Activated T-cell treated with anti-CD3 and anti-CD28 coated beads for 24 hours (primary cell): ENCODE measurements at regions not wholly inside any gene's neighbourhood (a gene's known extent, or its start where the extent isn't known, plus 50 kb on each side); places are given as distances from the start of the nearest gene placed in this dataset.

ENCODE experiments used
- DNase-seq: peaks from one replicate; pipeline ENCODE4 v3.0.0-alpha.2; 2020; ENCODE audit warnings: low read depth

DNA sequence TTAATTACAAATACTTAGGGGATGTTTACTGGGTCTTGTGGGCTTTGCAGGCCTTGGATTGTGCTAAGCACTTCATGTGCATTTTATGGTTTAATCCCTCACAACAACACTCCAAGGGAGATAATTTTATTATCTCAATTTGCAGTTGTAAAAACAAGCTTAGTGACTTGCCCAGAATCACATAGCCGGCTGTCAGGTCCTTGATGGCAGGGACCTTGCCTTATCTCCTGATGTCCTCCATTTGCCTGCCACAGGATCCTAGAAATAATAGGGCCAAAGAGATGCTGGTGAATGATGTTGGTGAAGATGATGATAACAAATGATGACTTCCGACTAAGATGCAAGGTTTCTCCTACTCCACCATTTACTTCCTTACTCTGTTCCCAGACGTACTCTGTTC, 385.4 kb downstream of the TMEM135 start:
- no peak for DNase-seq

- no peak for DNase-seq
Observed at GRCh38 chr11:87422566-87422965, 384.8 kb downstream of the TMEM135 start.

DNA sequence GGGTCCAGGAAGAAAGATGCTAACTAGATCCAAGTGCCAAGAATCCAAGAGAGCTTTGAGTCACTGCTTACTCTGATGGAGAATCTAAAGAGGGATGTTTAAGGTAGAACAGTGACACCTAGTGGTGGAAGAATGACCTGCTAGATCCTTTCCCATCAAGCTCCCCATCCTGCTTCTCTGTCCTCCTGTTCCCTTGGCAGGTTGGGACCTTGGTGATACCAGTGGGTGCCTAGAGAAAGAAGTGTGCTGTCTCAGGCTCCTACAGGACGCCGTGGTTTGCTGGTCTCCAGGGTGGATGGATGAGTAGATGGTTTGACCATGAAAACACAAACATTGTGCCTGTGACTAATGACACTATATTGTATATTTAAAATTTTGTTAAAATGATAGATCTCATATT, 383.7 kb downstream of the TMEM135 start:
- peak; percentile 5 for DNase-seq

GRCh38 chr11:87417951-87418350, 380.2 kb downstream of the TMEM135 start:
- no peak for DNase-seq

GRCh38 chr11:87405843-87406242, 368.1 kb downstream of the TMEM135 start:
- no peak for DNase-seq

DNA sequence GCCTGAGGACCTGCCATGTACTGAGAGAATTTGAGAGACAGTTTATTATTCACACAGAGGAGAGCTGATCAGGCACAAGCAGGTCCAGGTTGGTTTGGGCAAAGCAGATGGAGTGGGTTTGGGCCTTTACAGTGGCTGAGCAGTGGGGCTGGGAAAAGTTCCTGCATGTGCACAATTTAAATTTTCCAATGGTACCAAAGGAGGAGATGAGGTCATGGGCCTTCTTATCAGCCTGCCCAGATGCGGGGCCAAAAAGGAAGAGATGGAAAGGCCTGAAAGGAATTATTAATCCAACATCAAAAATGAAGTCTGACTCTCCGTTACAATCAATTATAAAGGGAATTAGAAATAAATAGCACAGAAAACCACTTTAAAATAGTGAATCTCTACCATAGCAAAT, 367.6 kb downstream of the TMEM135 start:
- DNase-seq, result no peak

DNA sequence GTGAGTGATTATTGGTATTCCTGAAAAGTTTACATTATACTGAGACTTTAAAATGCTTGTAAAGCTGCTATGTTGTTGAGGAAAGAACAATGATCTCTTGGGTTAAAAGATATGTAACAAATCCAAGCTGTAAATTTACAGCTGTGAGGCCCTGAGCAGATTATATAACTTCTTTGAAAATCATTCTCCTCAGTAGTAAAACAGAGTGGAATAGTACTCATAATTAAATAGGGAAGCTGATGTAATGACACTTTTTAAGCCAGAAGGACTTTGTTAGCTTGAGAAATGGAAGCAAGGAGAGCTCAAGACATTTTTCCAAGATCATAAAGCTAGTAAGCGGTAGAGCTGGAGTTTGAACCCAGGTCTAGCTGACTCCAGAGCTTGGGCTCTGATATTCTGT, 363.9 kb downstream of the TMEM135 start:
- DNase-seq, result no peak

DNA sequence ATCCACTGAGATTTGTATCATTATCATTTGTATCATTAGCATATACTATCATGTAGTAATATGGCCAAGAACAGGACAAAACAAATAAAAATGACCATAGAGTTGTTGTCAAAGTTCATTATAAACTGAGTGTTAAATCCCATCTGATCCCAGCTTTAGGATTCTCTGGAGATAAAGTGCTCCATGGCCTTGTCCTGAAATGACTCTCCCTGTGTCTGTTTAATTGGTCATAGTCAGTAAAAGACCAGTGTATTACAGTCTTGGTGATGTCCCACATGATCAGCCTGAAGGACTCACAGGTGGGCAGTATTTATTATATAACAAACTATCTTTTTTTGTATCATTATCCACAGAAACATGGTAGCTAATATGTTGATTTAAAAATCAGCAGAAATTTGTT, 361.6 kb downstream of the TMEM135 start:
- DNase-seq, result no peak

DNA sequence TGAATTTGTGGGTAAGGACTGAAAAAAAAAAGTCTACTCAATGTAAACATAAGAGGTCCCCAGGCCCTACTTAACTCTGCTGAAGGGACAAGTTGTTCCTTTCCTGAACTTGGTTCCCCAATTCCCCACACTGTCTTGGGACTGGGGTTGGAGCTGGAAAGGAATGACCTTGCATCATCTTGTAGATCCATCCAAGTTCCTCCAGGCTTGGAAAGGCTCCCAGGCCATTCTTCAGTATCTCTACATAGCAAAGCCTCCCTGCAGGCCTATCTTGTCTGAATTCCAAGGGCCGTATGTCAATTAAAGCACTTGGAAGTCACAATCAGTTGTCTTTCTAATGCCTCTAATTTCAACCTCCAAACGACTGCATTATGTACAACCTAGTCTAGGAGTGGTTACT, 361.2 kb downstream of the TMEM135 start:
- DNase-seq, result no peak

DNA sequence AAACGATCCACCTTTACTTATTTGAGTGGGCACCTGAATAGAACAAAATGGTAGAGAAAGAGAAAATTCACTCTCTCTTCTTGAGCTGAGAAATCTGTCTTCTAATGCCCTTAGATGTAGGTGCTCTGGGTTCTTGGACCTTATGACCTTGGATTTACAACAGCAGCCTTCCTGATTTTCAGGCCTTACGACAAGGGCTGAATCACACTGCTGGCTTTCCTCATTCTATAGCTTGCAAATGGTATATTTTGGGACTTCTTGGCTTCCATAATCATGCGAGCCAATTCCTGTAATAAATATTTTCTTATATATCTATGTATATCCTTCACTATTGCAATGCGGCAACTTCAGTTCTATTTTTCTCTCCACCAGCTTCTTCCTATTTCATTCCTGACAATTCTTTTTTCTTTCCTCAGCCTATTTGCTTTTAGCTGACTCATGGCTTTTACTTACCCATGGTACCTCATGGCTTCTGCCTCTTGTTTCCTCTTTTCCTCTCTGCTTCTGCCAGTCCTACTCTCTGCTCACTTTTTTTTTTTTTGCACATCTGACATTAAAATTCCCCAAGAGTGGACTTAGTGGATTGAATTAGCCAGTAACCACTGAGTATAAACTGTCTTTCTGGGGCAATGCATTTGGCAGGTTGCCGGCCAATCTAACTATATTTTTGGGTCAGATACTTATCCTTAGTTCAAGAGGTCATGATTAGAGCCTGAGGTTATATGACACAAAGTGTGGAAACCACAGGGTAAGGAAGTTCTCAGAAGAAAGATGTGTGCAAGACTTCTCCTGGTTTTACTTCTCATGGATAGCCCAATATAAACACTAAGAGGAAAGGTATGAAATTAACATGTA, 359.5 kb downstream of the TMEM135 start:
- DNase-seq, result no peak

DNA sequence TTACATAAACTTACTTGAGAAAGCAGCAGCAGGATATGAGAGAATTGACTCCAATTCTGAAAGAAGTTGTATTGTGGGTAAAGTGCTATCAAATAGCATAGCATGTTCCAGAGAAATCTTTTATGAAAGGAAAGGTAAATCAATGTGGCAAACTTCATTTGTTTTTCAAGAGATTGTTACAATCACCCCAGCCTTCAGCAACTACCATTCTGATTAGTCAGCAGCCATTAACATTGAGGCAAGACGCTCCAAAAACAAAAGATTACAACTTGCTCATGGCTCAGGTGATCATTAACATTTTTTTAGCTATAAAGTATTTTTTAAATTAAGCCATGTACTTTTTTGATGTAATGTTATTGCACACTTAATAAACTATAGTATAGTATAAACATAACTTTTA, 357.2 kb downstream of the TMEM135 start:
- DNase-seq, result no peak

DNA sequence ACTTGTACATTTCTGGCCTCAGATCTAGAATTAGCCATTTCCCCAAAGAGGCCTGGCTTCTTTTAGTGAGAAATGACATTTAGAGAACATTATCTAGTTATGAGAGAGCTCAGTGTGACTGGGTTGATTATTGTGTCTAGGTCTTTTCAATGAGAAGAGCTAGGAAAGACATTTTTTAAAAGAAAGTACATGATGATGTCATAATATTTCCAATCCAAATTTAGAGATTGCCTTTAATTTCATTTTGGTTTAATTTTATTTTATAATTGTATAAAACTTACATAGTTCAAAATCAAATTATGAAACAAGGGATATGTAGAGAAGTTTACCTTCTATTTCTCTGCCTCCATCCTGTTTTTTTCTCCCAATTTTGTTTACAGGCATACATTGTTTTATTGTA, 354.9 kb downstream of the TMEM135 start:
- no peak for DNase-seq

GRCh38 chr11:87391496-87391895, 353.8 kb downstream of the TMEM135 start:
- DNase-seq, result no peak

DNA sequence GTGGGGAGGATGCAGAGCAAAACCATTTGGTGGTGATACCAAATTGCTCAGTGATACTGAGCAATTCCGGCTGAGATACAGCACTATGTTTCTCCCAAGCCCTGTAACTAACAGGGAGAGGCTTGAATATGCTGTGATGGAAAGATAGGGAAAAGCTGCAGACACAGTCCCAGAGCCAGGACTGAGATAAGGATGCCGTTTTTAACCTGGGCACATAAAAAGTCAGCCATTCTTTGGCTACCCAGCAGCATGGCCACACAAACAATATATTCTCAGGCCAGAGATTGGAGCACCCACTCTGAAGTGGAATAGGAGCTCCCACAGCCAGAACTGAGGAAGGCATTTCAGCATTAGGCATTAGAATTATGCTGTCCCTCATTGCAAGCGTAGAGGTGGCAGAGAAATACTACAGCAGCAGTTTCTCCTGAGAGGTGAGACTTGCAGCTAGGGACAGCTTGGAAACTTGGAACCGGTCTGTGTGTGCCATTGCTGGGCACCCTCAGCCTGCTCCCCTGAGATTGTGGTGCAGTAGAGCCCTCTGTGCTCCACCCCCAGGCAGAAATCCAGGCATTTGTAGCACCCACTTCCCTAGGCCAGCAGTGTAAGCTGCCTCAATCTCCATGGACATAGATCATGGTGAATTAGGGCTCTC, 346.5 kb downstream of the TMEM135 start:
- no peak for DNase-seq

DNA sequence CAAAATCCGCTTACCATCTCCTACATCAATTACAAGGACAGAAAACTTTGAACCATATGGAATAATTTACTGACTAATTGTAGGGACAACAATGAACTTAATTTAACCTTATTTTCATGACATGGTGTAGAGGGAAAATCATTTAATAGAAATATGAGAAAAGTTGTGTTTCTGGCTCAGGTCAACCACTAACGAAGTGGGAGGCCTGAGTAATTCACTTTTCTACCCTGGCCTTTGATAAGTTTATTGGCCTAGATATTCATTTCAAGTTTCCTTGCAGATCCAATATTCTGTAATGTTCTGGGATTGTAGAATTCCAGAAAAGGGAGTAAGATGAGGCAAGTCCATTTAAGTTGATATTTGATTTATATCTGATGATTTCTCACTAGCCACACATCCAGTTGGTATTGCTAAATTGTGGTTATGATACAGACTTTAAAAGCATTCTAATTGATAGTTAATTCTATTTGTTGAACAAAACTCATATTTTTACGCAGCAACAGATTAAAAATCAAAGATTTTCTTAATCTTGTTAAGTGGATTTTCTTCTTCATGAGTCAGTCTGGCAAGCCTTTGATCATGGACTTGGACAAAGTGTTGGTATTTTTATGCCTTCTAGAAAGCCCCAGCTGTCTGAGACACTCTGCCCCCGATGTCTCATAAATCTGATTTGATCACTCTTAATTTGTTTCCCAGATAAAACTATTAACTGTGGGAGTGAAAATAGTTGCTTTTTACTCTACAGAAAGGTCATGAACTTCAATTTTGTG, 336.5 kb downstream of the TMEM135 start:
- DNase-seq, result no peak
